GM19351 (cell line): ENCODE measurements at regions not wholly inside any gene's neighbourhood (a gene's known extent, or its start where the extent isn't known, plus 50 kb on each side); places are given as distances from the start of the nearest gene placed in this dataset.

ENCODE experiments used
- ATAC-seq: cut with Tn5 transposase; IDR thresholded peaks from one replicate; pipeline ENCODE4 v1.9.1; 2021; ENCODE audit warnings: mild to moderate bottlenecking, moderate library complexity; ENCODE audit not compliant: unreplicated experiment

GRCh38 chr5:110209401-110209800 lies 517.1 kb downstream of the TMEM232 start:
- ATAC-seq = no peak

GRCh38 chr5:110218981-110219380 lies 507.5 kb downstream of the TMEM232 start:
- no peak for ATAC-seq

- ATAC-seq = no peak
Measured at GRCh38 chr5:110219769-110220168, 506.7 kb downstream of the TMEM232 start.

GRCh38 chr5:110221036-110221435 lies 505.4 kb downstream of the TMEM232 start:
- no peak for ATAC-seq

GRCh38 chr5:110224050-110224449 lies 502.4 kb downstream of the TMEM232 start:
- ATAC-seq = no peak

GRCh38 chr5:110225949-110226348 lies 500.5 kb downstream of the TMEM232 start:
- no peak for ATAC-seq

- ATAC-seq = no peak
Measured at GRCh38 chr5:110239786-110240185, 486.7 kb downstream of the TMEM232 start.

GRCh38 chr5:110242950-110243349 lies 483.5 kb downstream of the TMEM232 start:
- no peak for ATAC-seq

GRCh38 chr5:110248921-110249320 lies 477.6 kb downstream of the TMEM232 start:
- no peak for ATAC-seq

- no peak for ATAC-seq
Measured at GRCh38 chr5:110250355-110250754, 476.1 kb downstream of the TMEM232 start.

- ATAC-seq = no peak
Measured at GRCh38 chr5:110250755-110251154, 475.7 kb downstream of the TMEM232 start.

- no peak for ATAC-seq
Measured at GRCh38 chr5:110251366-110251765, 475.1 kb downstream of the TMEM232 start.

GRCh38 chr5:110255194-110255593 lies 471.3 kb downstream of the TMEM232 start:
- no peak for ATAC-seq

GRCh38 chr5:110256298-110256697 lies 470.2 kb downstream of the TMEM232 start:
- no peak for ATAC-seq

GRCh38 chr5:110257971-110258370 lies 468.5 kb downstream of the TMEM232 start:
- ATAC-seq = no peak

GRCh38 chr5:110258460-110259216 lies 467.8 kb downstream of the TMEM232 start:
- ATAC-seq = no peak

GRCh38 chr5:110262749-110263148 lies 463.7 kb downstream of the TMEM232 start:
- ATAC-seq = no peak

GRCh38 chr5:110264661-110265060 lies 461.8 kb downstream of the TMEM232 start:
- no peak for ATAC-seq

GRCh38 chr5:110265162-110265561 lies 461.3 kb downstream of the TMEM232 start:
- ATAC-seq = no peak

- no peak for ATAC-seq
Measured at GRCh38 chr5:110267714-110268113, 458.8 kb downstream of the TMEM232 start.

GRCh38 chr5:110268283-110268682 lies 458.2 kb downstream of the TMEM232 start:
- ATAC-seq = peak; percentile 11

GRCh38 chr5:110268985-110269384 lies 457.5 kb downstream of the TMEM232 start:
- peak; percentile 64 for ATAC-seq
